GM19395 (cell line): ENCODE measurements at regions not wholly inside any gene's neighbourhood (a gene's known extent, or its start where the extent isn't known, plus 50 kb on each side); places are given as distances from the start of the nearest gene placed in this dataset.
"Not testable (repeated sequence)": the region's sequence is repeated elsewhere in the genome, so short reads cannot be mapped to it uniquely, and the experiment has no call there.

Source experiments
- ATAC-seq: cut with Tn5 transposase; IDR thresholded peaks from one replicate; pipeline ENCODE4 v1.9.1; 2021; ENCODE audit warnings: mild to moderate bottlenecking, moderate library complexity; ENCODE audit not compliant: unreplicated experiment

DNA sequence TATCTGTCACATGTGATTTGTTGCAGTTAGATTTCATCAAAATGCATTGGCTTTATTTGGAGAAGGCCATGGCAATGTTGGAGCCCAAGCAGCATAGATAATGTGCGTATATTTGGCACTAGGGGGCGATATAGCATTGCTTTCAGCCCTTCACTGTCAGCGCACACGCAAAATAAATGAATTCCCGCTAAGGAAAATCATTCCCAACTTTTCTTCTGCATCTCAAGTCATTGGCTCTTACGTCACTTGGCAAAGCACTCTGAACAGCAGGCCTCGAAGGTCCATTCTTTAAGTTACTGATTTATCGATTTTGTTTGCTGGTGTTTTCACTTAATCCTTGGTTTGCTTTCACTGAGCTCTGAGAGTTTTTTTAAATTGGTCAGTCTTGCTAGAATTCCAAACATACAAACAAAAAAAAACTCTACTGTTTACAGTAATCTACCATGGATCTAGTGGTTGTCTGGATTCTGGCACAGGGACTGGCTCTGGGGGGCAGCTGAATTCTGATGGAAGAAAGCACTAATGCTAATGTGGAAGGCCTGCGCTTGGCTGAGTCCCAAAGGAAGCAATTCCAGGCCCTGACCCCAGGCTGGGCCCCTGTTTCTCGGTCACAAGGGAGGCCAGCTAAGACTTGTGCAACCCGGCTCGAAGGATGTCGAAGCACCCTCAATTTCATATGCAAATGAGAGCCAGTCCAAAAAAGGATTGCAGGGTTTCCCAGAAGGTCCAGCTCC, 97.7 kb upstream of the IPO5 start:
- peak; percentile 50 for ATAC-seq

DNA sequence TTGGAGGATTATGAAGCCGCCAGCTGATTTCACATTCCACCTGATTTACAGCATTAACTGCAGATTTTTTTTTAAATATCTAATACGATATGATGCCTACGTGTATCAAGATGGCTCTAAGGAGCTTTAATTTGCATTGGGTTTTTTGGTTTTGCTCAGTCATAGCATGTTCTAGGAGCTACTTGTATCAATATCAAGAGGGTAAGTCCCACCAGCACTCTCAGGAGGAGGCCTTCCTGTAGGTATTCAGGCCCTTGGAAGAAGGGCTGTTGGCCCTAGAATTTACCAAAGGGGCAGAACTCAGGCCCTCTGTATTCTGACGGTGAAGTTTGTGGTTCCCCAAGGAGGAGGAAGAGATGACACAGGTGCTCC, 97.2 kb upstream of the IPO5 start:
- ATAC-seq, result no peak

DNA sequence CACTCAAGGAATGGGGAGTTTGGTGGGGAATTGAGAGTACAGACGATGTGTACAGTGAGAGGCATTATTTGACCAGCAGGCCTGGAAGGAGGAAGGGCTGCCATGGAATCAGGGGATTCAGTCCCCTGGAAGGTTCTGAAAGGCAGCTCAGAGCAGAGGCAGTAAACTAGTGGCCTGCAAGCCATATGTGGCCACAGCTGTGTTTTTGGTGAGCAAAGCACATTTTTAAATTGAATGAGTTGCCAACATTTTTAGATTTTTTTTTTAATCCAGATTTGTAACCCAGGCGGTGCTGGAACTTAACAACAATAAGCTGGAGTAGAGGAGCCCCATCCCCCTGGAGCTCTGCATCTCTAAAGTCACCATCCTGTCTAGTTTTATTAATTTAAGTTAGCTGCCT, 95.3 kb upstream of the IPO5 start:
- ATAC-seq, result no peak

DNA sequence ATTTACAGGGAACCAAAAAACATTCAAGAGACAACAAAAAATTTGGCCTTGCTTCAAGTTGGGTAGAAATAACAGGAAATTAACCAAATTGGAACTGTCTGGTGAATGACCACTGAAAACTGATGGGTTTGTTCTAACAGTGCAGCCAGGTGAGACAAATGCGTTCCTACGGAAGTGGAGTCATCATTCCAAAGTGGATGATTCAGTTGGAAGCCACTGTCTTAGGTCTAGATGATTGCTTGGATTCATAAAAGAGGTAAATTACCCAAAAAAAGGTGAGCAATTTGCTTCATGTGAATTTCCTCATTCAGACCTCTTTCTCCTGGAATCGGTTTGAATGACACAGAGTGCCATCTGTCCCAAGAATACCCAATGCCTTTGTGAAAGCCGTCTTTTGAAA, 87.1 kb upstream of the IPO5 start:
- ATAC-seq, result no peak

DNA sequence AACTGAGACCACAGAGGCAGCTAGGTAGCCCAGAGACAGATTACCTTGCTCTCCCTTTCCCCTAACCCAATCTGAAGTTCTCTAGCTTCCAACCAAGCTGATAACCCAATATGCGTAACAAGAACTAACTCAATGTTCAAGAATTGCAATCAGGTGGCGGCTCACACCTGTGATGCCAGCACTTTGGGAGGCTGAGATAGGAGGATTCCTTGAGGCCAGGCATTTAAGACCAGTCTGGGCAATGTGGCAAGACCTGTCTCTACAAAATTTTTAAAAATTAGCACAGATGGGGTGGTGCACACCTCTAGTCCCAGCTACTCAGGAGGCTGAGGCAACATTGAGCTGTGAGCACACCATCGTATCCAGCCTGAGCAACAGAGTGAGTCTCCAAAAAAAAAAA, 86.7 kb upstream of the IPO5 start:
- ATAC-seq, result no peak

DNA sequence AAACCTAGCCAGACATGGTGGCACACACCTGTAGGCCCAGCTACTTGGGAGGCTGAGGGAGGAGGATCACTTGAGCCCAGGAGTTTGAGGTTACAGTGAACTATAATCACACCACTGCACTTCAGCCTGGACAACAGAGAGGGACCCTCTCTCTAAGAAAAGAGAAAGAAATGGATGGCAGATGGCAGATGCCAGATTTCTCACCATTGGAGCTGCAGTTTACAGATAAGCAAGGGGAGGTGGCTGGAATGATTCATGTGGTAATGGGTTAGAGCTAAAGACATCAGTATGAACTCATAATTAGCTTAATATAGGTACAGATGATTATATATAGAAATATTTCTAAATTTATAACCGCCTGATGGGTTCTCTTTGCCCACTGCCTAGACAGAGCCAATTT, 80.1 kb upstream of the IPO5 start:
- no peak for ATAC-seq

DNA sequence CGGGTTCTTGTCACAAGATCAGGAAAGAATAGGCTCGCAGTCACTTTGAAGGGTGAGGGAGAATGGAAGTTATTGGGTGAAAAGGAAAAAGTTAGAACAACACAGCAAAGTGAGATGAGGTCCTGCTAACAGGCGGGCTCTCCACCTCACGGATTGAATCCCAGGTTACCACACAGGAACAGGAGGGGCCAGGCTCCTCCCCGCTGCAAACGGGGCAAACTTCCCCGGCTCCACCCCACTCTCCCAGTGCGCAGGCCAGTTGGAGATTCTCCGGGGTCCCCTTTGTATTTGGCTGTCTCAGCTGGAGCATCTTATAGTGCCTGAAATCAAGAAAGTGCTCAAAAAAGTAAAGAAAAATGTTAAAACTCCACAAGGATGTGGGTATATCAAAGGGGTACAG, 78.3 kb upstream of the IPO5 start:
- no peak for ATAC-seq

DNA sequence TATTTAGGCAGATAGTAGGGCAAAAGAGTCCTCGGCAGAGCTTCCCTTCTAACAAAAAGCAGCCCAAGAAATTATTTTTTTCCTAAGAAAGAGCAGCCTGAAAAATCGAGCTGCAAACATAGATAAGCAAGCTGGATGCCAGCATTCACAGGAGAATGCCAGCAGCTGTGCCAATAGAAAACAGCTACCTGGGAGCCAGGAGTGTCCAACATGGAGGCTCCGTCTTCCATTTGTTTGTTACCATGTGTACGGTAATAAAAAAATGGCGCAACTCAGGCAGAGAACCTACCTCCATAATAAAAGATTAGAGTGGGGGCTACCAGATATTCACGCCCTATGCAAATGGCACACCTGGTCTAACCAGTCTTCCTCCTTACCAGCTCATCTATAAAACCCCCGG, 77.6 kb upstream of the IPO5 start:
- no peak for ATAC-seq

DNA sequence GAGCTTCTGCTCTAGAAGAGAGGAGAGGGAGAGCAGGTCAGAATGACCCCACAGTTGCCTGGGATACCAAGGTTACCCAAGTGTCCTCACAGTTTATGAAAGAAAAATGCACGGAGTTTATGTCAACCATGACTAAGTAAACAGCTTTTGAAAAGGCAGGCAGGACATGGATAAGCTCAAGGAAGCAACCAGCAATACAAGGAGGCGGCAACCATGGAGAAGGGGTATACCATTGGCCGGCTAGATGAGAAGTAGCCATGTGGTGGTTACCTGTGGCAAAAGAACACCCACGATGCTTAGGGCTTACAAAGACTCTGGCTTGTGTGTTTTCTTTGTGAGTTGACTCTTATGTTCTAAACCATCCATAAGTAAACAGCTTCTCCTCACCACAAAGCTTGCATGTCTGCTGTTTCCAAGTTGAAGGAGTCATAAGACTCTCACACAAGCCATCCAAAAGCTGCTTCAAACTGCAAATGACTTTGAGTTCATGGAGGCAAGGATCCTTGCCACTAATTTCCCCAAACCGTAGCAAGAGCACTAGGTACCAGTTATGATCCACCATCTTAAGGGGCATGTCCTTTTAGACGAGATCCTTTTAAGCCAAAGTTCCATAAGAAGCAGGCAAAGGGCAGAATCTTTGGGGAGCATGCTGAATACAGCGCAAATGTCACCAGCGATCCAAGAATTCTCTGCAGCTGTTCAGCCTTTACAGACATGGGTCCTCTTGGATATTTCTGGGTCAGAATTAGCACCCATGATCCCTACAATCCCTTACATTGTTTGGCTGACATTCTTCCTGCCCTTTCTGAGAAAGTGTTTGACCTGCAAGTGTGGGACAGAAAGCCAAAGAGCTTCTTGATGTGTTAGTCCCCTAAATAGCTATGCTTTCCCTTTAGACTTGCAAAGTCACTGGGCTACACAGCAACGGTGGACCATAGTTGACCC, 74.8 kb upstream of the IPO5 start:
- ATAC-seq, result no peak

DNA sequence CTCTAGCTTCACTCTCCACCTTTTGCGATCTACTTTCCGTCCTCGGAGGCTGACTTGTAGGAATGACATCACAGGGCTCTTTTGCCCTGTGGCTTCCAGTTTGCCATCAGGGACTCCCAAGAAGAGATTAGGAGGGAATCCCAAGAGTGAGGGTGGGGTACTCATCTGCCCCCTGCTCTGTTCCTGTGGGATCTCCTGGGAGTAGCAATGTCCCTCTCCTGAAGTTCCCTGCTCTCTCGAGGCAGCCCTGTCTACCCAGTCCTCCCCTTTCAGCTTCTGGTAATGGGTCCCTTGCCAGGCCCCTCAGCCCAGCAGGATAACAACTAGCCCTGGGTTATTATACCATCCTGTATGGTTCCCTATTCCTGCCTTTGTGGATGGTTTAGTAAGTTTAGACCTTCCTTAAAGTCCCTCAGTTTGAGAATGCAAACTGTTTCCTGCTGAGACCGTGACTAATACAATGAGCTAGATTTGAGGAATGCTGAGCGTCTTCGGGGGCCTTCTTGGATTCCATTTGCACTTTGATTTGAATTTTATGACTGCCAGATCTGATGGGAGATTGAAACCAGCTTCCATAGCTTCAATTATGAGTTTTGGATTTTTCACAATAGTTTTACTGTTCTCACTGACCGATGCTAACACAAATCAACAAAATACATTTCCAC, 73.7 kb upstream of the IPO5 start:
- ATAC-seq, result no peak

DNA sequence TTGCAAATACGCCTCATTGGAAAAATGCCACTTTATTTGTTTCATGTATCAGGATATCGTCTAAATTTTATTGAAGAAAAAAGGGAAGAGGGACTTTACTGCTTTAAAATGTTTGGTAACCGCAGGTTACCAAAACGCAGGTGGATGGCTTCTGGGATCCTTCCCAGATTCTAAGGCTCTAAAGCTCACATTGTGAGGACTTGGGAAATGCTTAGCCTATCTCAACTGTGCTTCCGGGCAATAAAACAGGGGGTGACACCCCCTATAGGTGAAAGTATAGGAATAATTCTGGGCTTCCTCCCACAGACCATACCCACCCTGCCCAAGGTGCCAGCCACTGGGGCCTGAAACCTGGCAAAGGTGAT, 73.2 kb upstream of the IPO5 start:
- ATAC-seq, result no peak

DNA sequence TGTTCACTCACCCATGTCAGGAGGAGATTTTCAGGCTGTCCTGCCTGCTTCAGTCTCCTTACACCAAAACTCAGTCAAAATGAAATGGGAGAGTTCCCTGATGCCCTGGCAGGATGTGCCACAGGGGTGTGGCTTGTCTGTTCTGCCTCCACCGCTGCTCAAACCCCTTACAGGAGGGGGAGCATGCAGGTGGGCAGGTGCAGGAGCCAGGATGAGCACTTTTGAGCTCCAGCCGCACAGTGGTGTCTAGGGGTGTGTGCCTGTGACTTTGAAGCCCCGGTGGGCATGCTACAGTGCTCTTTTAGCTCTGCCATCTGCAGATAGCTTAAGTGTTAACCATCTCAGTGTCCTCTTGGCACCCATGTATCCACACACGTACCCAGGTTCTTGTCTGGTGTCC, 71.9 kb upstream of the IPO5 start:
- ATAC-seq, result no peak

DNA sequence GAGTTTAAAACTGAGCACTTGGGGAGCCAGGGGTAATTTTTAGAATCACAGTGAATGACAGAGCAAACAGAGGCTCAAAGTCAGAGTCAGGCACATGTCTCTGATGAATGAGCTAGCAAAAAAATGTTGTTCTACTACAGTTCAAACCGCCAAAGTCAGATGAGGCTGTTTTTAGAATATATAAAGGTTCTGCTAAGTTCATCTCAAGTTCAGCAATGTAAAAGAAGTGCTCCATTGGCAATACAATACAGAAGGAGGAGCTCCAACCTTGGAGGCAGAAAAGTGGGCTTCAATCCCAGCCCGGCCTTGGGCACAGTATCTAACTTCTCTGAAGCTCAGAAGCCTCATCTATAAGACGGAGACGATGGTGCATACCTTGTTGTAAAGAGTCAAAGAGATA, 70.1 kb upstream of the IPO5 start:
- ATAC-seq, result no peak

DNA sequence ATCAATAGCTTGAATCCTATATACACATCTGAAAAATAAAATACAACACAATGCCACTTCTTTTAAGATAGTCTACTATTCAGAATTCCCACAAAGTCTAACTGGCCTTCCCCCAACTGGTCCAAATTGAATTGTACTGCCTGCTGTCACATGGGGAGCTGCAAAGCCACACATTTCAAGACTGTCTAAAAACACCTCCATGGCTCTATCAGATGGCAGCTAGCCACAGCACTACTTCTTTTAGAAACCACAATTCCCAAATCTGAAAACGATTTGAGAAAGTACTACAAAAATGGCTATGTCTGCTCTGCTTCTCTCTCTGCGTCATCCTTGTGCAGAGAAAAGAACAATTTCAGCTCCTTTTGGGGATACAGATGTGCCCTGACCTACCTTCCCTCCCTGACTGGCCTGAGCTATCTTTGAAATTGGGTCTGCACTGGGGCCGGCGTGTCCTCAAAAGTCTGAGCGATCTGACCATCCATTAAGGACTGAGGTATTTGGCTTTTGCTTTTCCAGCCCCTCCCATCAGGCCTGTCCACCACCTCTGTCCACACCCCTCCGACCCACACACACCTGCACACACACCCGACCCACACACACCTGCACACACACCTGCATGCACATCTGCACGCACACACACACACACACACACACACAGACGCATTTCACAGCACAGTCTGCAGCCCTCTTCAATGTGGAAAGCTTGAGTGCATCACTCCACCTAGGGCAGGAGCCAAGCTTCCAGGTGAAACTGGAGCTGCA, 68.6 kb upstream of the IPO5 start:
- no peak for ATAC-seq

DNA sequence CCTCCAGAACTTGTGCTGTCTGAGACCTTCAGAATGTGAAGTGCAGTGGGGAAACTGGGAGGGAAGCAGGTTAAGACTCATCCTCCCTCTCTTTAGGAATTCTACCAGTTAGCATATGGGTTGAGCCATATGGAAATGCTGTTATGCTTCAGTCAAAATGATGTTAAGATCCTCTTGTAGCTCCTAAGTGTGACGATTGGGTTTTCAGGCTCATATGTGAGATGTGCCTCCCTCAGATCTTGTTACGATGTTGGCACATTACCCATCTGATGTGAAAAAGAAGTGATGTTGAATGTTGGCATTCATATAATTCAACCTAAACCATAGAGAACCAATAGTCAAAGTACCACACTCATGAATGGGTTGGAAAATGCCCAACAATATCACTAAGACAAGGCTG, 67.8 kb upstream of the IPO5 start:
- no peak for ATAC-seq

DNA sequence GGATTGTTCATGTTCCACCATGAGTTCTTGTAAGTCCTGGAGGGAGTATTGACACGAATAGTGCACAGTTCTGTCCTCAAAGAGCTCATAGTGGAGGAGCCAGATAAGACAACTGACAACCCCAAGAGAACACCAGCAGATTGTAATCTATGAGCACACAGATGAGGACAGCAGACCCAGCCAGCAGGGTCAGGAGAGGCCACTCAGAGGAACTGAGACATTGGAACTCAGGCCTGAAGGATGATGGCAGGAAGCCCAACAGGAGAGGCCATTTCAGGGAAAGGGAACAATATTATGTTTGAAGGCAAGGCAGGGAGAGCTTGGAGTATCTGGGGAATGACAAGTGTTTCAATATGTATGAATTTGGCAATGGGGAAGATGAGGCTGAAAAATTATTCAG, 63.7 kb upstream of the IPO5 start:
- no peak for ATAC-seq

DNA sequence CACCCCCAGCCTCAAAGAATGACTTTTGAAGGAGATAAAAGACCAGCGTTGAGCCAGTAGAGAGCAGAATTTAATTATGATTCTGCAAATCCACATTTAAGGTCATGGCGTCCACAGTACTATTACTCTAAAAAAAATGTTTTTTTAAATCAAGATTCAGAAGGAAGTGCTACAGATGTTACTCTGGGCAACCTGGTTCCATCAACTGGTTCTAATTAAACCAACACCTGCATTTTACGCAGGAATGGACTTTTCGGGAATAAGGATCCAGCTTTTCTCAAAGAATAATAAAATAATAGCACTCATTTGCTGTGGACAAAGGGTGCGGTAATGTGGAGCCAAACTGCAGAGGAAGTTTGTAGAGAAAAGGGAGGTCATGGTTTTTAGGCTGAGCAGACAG, 62.9 kb upstream of the IPO5 start:
- no peak for ATAC-seq

DNA sequence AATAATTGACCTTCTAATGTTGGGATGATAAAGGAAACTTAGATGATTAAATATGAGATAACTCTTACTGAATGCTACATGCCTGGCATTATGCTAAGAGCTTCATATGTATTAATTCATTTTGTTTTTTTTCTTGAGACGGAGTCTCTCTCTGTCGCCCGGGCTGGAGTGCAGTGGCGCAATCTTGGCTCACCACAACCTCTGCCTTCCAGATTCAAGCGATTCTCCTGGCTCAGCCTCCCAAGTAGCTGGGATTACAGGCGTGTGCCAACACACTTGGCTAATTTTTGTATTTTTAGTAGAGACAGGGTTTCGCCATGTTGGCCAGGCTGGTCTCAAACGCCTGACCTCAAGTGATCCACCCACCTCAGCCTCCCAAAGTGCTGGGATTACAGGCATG, 61.5 kb upstream of the IPO5 start:
- not testable (repeated sequence) for ATAC-seq

DNA sequence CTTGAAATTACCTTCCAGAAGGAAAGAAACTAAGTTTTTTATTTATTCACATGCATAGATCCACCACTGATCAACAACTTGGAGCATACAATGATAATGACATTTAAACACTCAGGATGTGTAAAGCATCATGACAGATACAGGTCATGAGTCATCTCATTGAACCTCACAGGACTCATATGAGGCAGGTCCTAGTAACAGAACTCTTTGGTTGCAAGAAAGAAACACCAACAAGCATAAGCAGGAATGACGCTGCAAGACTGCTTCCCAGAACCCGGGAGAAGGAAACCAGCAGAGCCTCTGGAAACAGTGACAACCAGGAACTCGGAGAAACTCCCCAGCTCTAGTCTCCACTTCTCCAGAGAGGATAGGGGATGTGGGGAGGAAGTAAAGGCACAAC, 60.8 kb upstream of the IPO5 start:
- no peak for ATAC-seq

DNA sequence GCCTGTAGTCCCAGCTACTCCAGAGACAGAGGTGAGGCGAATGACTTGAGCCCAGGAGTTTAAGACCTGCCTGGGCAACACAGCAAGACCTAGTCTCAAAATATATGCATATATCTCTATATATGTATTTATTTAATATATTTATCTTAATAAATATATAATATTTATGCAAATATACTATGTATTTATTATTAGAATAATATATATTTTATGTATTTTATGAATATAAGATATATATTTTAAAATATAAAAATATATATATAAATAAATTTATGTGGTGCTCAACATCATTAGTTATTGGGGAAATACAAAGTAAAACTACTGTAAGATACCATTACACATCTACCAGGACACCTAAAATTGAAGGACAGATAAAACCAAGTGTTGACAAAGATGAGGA, 58.1 kb upstream of the IPO5 start:
- ATAC-seq, result no peak

DNA sequence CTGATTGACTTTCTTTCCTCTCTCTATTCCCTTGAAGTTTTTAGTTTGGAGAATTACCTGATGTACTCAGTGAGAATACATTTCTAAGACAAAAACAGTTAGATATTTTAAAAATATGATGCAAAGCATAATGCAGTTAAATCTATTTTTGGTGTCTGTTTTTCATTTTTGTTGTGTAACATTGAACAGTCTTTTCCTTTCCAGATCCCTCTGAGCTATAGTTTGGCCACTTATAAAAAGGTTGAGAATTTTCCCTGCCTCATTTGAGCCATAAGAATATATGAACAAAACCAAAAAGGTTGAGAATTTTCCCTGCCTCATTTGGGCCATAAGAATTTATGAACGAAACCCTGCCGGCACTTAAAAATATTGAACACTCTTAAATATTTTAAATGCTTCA, 57.0 kb upstream of the IPO5 start:
- no peak for ATAC-seq
